Erythroblast (primary cell): ENCODE measurements at regions not wholly inside any gene's neighbourhood (a gene's known extent, or its start where the extent isn't known, plus 50 kb on each side); places are given as distances from the start of the nearest gene placed in this dataset.

ENCODE experiments used
- GATA1 ChIP-seq: IDR thresholded peaks from 2 replicates; pipeline ENCODE4 v1.6.1; 2011; ENCODE audit warnings: low read depth, mild to moderate bottlenecking, control low read depth, low read length, moderate library complexity
- POLR2A ChIP-seq: IDR thresholded peaks from 2 replicates; pipeline ENCODE4 v1.6.1; 2011; ENCODE audit warnings: mild to moderate bottlenecking, low read length

DNA sequence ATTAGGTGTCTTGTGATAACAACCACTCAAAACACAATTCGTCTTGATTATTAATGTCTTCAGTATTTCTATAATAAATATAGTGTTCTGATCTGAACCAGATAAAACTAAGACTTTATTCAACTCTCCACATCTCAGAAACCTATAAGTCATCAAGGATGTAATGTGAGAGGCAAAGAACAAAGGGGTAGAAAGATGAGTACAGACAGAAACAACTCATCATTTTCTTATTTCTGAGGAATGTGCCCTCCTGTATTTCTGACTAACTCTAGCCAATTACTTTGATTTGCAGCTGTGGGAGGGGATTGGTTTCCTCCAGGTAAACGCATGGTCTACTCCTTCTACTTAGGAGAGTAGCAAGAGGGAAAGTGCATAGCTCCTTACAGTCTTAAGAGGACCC is 73.7 kb upstream of the ST6GALNAC5 start:
- TF ChIP-seq POLR2A (no peak), GATA1 (no peak)
